Esophagus squamous epithelium (tissue), 4 donors: ENCODE measurements at regions not wholly inside any gene's neighbourhood (a gene's known extent, or its start where the extent isn't known, plus 50 kb on each side); places are given as distances from the start of the nearest gene placed in this dataset.

Experiments used
- CTCF ChIP-seq, 6 experiments: fragments of 450-650 bp in 4 of 6; fragments of 200-600 bp in 2 of 6; sonication (generic) in 2 of 6; IDR thresholded peaks; one replicate each; pipeline ENCODE4 v1.5.1; 2016 to 2019; ENCODE audit warnings: antibody characterized with exemption in 6 of 6, mild to moderate bottlenecking in 4 of 6, moderate library complexity in 4 of 6
- POLR2A ChIP-seq, 4 donors: fragments of 450-650 bp; IDR thresholded peaks; one replicate each; pipeline ENCODE4 v1.6.1; 2017; ENCODE audit warnings: antibody characterized with exemption in 4 of 4, mild to moderate bottlenecking in 4 of 4, moderate library complexity in 3 of 4

- TF ChIP-seq POLR2A (IDR thresholded peaks at IDR 0.05), result no peak
- no peak for TF ChIP-seq CTCF (IDR thresholded peaks at IDR 0.05)
Observed at GRCh38 chr14:65303899-65304222, 108.7 kb upstream of the FUT8 start.
